ENCODE measurements at regions not wholly inside any gene's neighbourhood (a gene's known extent, or its start where the extent isn't known, plus 50 kb on each side); places are given as distances from the start of the nearest gene placed in this dataset.
"Not testable (repeated sequence)": the region's sequence is repeated elsewhere in the genome, so short reads cannot be mapped to it uniquely, and the experiment has no call there.

DNA sequence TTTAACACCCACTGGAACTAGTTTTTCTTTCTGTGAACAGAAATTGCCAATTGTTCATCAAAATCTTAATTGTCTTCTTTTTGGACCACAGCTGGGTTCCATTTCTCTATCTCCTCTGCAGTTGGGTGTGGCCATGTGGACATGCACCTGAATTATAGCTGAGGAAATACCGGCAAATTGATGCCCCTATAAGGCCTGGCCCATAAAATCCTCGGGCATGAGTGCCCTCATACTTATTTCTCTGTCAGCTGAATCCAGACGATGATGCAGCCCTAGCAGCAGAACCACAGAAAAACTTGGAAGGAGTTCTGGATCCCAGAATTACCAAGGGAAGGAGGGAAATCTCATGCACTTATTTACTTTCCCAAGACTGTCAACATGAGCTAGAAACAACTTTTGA is 249.0 kb downstream of the CYRIA start:
- no peak overlapping the region for H3K4me3 Mint-ChIP-seq
- H3K27ac Mint-ChIP-seq, result no peak overlapping the region
- no peaks in the 10 kb centered on the region for H3K4me1 Mint-ChIP-seq
- peaks cover 0 to 3% (median 0%) of the 10 kb centered on the region in 3 donors for H3K36me3 Mint-ChIP-seq
- no peak for DNase-seq
- H3K9me3 Mint-ChIP-seq, result no peaks in the 10 kb centered on the region
- peaks cover 0 to 2% (median 0%) of the 10 kb centered on the region in 3 donors for H3K27me3 Mint-ChIP-seq (ENCODE audit: low read depth in 3 of 3)

DNA sequence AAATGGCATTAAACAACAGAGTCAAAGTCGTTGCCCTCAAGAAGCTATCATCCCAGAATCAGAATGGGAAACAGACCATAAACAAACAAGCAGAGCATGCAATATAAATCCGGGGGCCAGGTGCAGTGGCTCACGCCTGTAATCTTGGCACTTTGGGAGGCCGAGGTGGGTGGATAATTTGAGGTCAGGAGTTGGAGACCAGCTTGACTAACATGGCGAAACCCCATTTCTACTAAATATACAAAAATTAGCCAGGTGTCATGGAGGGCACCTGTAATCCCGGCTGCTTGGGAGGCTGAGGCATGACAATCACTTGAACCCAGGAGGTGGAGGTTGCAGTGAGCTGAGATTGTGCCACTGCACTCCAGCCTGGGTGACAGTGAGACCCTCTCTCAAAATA is 249.8 kb downstream of the CYRIA start:
- not testable (repeated sequence) for H3K4me3 Mint-ChIP-seq; H3K36me3 Mint-ChIP-seq; H3K9me3 Mint-ChIP-seq; H3K27me3 Mint-ChIP-seq (ENCODE audit: low read depth in 3 of 3); H3K27ac Mint-ChIP-seq; DNase-seq; H3K4me1 Mint-ChIP-seq

DNA sequence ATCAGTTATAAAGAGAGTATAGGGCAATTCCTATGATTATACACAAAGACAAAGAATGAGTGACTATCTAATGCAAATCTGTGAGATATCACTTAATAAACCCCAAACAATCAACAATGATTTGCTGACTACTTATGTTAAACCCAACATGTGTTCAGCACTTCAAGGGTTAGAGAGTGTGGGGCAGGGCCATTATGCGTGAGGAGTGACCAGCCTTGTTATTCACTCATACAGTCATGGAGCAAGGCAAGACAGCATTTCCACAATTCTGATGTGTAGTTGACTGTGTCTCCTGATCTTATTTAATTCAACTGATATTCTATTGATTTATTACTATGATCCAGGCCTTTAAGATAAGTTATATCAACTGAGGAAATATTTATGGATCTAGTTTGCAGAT is 251.7 kb downstream of the CYRIA start:
- Mint-ChIP-seq H3K4me3 (no peak overlapping the region), H3K36me3 (peaks cover 0 to 3% (median 0%) of the 10 kb centered on the region in 3 donors), H3K4me1 (no peaks in the 10 kb centered on the region), H3K9me3 (peaks cover 0 to 4% (median 0%) of the 10 kb centered on the region in 6 donors), H3K27me3 (ENCODE audit: low read depth in 3 of 3) (peaks cover 1 to 6% (median 2%) of the 10 kb centered on the region in 3 donors), H3K27ac (no peak overlapping the region)
- no peak for DNase-seq

DNA sequence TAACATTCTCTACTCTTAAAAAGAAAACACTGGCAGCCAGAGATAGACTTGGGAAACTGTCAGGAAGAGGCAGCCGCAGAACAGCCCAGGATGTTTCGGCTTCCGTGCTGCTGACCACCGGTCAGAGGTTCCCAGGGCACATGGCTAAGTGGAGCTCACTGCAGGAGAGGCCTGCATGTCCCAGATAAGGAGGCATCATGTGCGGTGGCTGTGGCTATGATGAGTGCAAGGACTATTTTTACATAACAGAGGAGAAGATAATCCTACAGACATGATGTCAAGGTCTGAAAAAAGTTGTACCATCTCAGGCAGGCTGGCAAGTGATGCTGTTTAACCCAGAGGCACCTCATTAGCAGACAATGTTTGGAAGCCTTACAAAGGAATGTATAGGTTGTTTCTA is 252.3 kb downstream of the CYRIA start:
- Mint-ChIP-seq H3K9me3 (peaks cover 0 to 4% (median 0%) of the 10 kb centered on the region in 6 donors), H3K4me1 (no peaks in the 10 kb centered on the region)

DNA sequence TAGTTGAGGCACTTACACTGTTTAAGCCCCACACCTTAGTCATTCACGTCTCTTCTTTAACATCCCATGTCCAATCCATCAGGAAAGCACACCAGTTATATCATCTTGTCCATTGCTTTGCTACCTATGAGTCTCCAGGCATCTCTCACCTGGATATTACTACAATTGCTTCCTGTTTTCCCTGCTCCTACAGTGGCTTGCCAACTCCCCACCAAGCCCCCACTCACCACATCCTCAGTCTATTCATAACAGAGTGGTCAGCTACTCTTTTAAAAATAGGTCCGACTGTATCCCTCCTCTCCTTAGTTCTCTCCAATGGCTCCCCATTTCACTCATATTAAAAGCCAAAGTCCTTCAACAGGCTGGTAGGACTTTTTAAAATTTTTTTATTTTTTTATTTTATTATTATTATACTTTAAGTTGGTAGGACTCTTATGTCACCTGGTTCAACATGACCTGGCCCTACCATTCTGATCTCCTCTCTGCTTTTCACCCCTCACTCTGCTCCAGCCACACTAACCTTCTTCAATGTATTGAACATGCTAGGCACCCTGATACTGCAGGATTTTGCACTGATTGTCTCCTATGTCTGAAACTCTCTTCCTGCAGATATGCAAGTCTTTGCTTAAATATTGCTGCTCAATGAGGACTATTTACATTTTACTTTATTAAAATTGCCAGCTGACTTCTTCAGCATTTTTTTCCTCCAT is 253.2 kb downstream of the CYRIA start:
- H3K27me3 Mint-ChIP-seq (ENCODE audit: low read depth in 3 of 3), result peaks cover 1 to 6% (median 2%) of the 10 kb centered on the region in 3 donors

More for the DNA sequence above, 252.3 kb downstream of the CYRIA start:
- peaks cover 0 to 3% (median 0%) of the 10 kb centered on the region in 3 donors for H3K36me3 Mint-ChIP-seq
- no peak overlapping the region for H3K4me3 Mint-ChIP-seq
- H3K27me3 Mint-ChIP-seq (ENCODE audit: low read depth in 3 of 3), result peaks cover 1 to 6% (median 2%) of the 10 kb centered on the region in 3 donors
- no peak overlapping the region for H3K27ac Mint-ChIP-seq
- DNase-seq, result no peak

DNA sequence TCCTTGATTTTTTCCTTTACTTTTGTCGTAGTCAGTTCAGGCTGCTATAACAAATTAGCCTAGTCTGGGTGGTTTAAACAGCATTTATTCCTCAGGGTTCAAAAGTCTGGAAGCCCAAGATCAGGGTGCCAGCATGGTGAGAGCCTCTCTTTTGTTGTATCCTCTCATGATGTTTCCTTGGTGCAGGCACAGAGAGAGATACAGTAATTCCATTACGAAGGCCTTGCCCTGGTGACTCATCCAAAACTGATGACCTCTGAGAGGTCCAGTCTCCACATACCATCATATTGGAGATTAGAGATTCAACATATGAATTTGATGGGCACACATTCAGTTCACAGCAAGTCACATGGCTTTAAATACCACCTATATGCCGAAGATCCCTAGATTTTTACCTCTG is 253.8 kb downstream of the CYRIA start:
- H3K9me3 Mint-ChIP-seq, result peaks cover 0 to 4% (median 0%) of the 10 kb centered on the region in 6 donors
- H3K4me3 Mint-ChIP-seq, result no peak overlapping the region
- peaks cover 0 to 3% (median 0%) of the 10 kb centered on the region in 3 donors for H3K36me3 Mint-ChIP-seq
- peaks cover 1 to 6% (median 2%) of the 10 kb centered on the region in 3 donors for H3K27me3 Mint-ChIP-seq (ENCODE audit: low read depth in 3 of 3)
- H3K27ac Mint-ChIP-seq, result no peak overlapping the region
- no peak for DNase-seq
- no peaks in the 10 kb centered on the region for H3K4me1 Mint-ChIP-seq

More for the DNA sequence above, 253.2 kb downstream of the CYRIA start:
- Mint-ChIP-seq H3K4me3 (no peak overlapping the region), H3K27ac (no peak overlapping the region), H3K4me1 (no peaks in the 10 kb centered on the region), H3K36me3 (peaks cover 0 to 3% (median 0%) of the 10 kb centered on the region in 3 donors), H3K9me3 (peaks cover 0 to 4% (median 0%) of the 10 kb centered on the region in 6 donors)
- no peak for DNase-seq

DNA sequence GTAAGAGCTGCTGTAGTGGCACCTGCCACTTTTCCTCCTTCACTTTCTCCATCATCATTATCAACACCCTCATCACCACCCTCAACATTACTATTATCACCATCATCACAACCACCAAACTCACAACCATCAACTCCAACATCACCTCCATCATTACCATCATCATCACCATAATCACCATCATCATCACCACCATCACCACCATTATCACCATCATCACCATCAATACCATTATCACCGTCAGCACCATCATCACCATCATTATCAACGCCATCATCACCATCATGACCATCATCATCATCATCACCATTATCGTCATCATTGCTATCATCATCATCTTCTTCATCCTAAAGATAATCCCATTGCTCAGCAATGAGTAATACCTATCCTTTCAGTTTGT is 255.8 kb downstream of the CYRIA start:
- Mint-ChIP-seq H3K4me3 (no peak overlapping the region), H3K36me3 (no peaks in the 10 kb centered on the region), H3K4me1 (no peaks in the 10 kb centered on the region), H3K27me3 (ENCODE audit: low read depth in 3 of 3) (peaks cover 1 to 6% (median 2%) of the 10 kb centered on the region in 3 donors), H3K27ac (no peak overlapping the region), H3K9me3 (peaks cover 0 to 4% (median 0%) of the 10 kb centered on the region in 6 donors)
- DNase-seq, result no peak

DNA sequence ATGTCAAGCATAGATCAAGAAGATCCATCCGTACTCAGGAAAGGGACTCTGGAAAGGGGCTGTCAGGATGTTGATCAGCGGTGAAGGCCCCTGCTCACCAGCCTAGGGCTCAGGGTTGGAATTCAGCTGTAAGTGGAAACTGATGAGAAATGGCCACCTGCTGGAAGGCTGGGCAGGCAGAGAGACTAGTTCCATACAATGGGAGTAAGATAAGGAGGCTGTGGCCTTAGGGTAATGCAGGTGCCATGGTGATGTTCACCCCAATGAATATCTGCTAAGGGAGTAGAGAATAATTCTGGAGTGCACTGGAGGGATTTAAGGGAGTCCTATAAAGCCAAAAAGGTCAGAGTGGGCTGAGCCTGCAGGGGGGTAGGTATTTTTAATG is 256.6 kb downstream of the CYRIA start:
- H3K27ac Mint-ChIP-seq, result no peak overlapping the region
- DNase-seq, result no peak
- H3K27me3 Mint-ChIP-seq (ENCODE audit: low read depth in 3 of 3), result peaks cover 1 to 6% (median 2%) of the 10 kb centered on the region in 3 donors
- peaks cover 0 to 4% (median 0%) of the 10 kb centered on the region in 6 donors for H3K9me3 Mint-ChIP-seq
- no peaks in the 10 kb centered on the region for H3K4me1 Mint-ChIP-seq
- H3K36me3 Mint-ChIP-seq, result no peaks in the 10 kb centered on the region
- no peak overlapping the region for H3K4me3 Mint-ChIP-seq

DNA sequence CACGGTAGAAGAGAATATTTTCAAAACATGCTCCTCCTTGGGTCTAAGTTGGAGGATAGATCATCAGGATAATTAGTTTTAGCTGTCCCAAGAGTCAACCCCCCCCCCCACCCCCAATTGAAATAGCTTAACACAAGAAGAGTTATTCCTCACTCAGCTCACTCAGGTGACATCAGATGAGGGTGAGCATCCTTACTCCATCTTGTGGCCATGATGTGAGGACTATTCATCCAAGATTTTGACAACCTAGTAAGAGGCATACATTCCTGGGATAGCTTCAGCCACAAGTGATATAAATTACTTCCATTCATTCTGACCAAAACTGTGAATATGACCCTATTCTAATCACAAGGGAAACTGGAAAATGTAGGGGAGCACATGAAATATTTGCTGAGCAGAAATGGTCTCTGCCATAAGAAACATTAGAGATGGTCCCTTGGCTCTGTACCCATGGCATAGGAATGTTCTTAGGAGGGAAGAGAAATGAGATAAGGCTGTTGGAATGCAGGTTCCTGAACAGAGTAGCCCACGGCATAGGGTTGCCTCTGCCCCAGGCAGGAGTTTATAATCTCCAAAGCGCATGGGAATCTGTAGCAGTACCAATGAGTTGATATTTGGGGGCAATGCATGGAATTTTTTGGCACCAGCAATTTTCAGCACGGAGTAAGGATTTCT is 257.2 kb downstream of the CYRIA start:
- H3K4me3 Mint-ChIP-seq, result no peak overlapping the region
- no peak overlapping the region for H3K27ac Mint-ChIP-seq
- no peaks in the 10 kb centered on the region for H3K4me1 Mint-ChIP-seq
- no peak for DNase-seq
- H3K9me3 Mint-ChIP-seq, result peaks cover 0 to 4% (median 0%) of the 10 kb centered on the region in 6 donors
- H3K36me3 Mint-ChIP-seq, result no peaks in the 10 kb centered on the region
- peaks cover 0 to 6% (median 1%) of the 10 kb centered on the region in 3 donors for H3K27me3 Mint-ChIP-seq (ENCODE audit: low read depth in 3 of 3)

DNA sequence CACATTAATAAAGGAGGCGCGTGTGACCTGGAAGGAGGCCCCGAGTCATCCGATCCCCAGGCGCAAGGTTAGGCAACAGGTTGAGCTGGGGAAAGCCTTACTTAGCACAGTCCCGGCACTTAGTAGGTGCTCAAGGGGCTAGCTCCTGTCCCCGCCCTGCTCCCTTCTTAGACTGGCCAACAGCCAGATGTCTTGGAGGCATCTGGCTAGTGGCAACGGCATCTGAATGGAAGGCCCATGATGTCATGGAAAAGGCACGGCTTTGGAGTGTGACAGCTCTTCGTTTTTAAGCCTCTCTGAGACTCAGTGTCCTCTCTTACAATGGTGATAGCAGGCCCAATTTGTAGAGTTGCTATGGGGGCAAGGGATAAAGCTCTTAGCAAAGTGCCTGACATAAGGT is 258.3 kb downstream of the CYRIA start:
- no peak overlapping the region for H3K4me3 Mint-ChIP-seq
- no peaks in the 10 kb centered on the region for H3K4me1 Mint-ChIP-seq
- H3K27me3 Mint-ChIP-seq (ENCODE audit: low read depth in 3 of 3), result peaks cover 0 to 6% (median 1%) of the 10 kb centered on the region in 3 donors
- no peak for DNase-seq
- H3K36me3 Mint-ChIP-seq, result no peaks in the 10 kb centered on the region
- peaks cover 0 to 4% (median 0%) of the 10 kb centered on the region in 6 donors for H3K9me3 Mint-ChIP-seq
- no peak overlapping the region for H3K27ac Mint-ChIP-seq

DNA sequence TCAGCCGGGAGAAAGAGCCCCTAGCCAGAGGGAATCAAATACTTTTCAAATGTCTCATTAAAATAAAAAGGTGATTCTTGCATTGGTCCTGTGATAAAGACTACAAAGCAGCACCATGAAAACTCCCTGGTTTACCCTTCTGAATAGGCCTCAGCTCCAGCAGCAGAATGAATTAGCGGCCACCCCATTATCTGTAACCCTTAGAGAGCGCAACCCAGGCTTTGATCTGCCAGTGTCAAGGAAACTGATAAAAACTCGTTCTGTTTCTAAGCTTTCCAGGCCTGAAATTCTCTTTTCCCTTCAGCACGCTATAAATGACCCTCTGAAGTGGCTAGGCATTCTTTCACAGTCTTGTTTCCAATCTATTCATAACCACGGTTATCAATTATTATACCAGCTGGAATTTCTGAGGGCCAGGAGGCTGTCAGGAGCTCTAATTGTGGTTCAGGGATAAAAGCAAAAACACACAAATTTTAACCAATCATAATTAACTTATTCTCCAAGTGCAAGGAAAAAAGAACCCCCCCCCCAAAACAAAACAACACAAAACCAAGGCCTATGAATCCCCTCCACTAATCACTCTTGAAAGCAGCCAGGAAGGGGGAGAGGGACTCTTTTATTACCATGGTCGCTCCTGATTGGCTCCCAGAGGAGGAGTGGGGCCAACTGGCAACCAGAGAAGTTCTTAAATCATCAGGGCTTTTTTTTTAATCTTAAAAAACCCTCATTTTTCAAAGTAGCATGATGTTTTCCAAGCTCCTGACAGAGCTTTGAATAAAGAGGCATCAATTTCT is 258.9 kb downstream of the CYRIA start:
- no peaks in the 10 kb centered on the region for H3K36me3 Mint-ChIP-seq
- peaks cover 0 to 4% (median 0%) of the 10 kb centered on the region in 6 donors for H3K9me3 Mint-ChIP-seq
- no peaks in the 10 kb centered on the region for H3K4me1 Mint-ChIP-seq
- H3K27ac Mint-ChIP-seq, result no peak overlapping the region
- H3K4me3 Mint-ChIP-seq, result no peak overlapping the region
- no peak for DNase-seq
- H3K27me3 Mint-ChIP-seq (ENCODE audit: low read depth in 3 of 3), result peaks cover 0 to 6% (median 1%) of the 10 kb centered on the region in 3 donors

DNA sequence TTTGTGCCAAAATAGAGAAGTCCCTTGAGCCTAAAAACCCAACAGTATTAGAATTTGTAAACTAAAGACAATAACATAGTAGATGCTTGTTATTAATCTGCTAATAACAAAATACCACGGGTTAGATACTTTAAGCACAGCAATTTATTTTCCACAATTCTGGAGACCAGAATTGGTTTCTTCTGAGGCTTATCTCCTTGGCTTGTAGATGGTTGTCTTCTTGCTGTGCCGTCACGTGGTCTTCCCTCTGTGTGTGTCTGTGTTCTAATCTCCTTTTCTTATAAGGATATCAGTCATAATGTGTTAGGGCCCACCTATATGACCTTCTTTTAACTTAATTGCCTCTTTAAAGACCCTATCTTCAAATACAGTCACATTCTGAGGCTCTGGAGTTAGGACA is 260.1 kb downstream of the CYRIA start:
- no peak for DNase-seq
- Mint-ChIP-seq H3K9me3 (no peaks in the 10 kb centered on the region), H3K4me3 (no peak overlapping the region), H3K4me1 (no peaks in the 10 kb centered on the region), H3K36me3 (no peaks in the 10 kb centered on the region), H3K27ac (no peak overlapping the region), H3K27me3 (ENCODE audit: low read depth in 3 of 3) (peaks cover 0 to 4% (median 1%) of the 10 kb centered on the region in 3 donors)

DNA sequence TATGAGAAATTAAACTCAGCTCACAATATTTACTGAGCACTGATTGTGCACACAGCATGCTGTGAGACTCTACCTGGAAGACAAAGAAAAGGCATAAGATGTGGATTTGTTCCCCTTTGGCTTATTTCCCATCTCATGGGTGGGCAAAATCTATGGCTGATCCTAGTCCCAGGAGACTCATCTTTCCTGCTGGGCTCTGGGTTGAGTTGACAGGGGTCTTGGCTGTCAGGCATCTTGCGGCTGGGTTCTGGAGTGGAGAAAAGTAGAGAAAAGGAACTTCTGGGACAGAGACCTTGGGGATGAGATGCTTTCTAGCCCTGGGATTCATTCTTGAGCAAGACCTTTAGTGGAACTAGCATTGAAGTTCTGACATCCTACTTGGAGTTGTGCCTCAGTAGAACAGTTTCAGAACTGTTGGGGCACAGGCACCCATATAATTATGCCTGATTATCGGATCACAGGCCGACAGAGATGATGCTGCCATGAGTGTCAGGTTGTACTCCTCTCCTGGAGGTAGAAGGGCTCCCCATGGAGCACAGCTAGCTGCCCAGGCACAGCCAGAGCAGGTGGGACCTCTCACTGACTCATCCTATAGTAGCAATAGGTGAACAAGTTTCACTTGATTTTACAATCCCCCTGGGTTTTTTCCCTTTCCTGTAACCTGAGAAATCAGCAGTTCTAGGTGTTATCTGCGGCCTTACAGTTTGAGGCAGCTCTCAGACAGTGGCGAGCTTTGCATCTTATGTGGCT is 260.9 kb downstream of the CYRIA start:
- no peak overlapping the region for H3K4me3 Mint-ChIP-seq
- no peak for DNase-seq
- peaks cover 0 to 2% (median under 1%) of the 10 kb centered on the region in 3 donors for H3K27me3 Mint-ChIP-seq (ENCODE audit: low read depth in 3 of 3)
- no peaks in the 10 kb centered on the region for H3K36me3 Mint-ChIP-seq
- no peaks in the 10 kb centered on the region for H3K9me3 Mint-ChIP-seq
- no peaks in the 10 kb centered on the region for H3K4me1 Mint-ChIP-seq
- no peak overlapping the region for H3K27ac Mint-ChIP-seq
